K562 (cell line): ENCODE measurements at regions not wholly inside any gene's neighbourhood (a gene's known extent, or its start where the extent isn't known, plus 50 kb on each side); places are given as distances from the start of the nearest gene placed in this dataset.

Experiments
- BACH1 ChIP-seq: fragments of 200-800 bp; sonication (Bioruptor generic); IDR thresholded peaks from 2 replicates; pipeline ENCODE4 v1.6.1; 2016; ENCODE audit warnings: missing genetic modification characterization, missing compliant biosample characterization
- CHD4 ChIP-seq: fragments of 200-600 bp; sonication (generic); IDR thresholded peaks from 3 replicates; pipeline ENCODE4 v1.6.1; 2012; ENCODE audit warnings: low read depth, mild to moderate bottlenecking, mixed read lengths, low read length, inconsistent platforms; ENCODE audit not compliant: insufficient read depth, insufficient replicate concordance, poor library complexity, severe bottlenecking
- EHMT2 ChIP-seq: fragments of 450-650 bp; IDR thresholded peaks from 2 replicates; pipeline ENCODE4 v1.6.1; 2018; ENCODE audit warnings: antibody characterized with exemption
- EZH2 ChIP-seq: IDR thresholded peaks from 2 replicates; pipeline ENCODE4 v1.6.1; 2012; ENCODE audit warnings: low read depth, mild to moderate bottlenecking, inconsistent platforms, low read length, borderline replicate concordance
- ZMIZ1 ChIP-seq, 2 experiments: fragments of 150-350 bp in 1 of 2; IDR thresholded peaks; 2 replicates each; pipeline ENCODE4 v1.6.1; 2012 to 2016; ENCODE audit warnings: low read depth in 2 of 2, low read length in 2 of 2, mild to moderate bottlenecking in 1 of 2, moderate library complexity in 1 of 2
- ZNF316 ChIP-seq: fragments of 450-650 bp; IDR thresholded peaks from 2 replicates; pipeline ENCODE4 v1.6.1; 2016
- TF ChIP-seq, protein P1 (sequence below): IDR thresholded peaks from 2 replicates; pipeline ENCODE4 v1.6.1; 2016; ENCODE audit warnings: missing genetic modification characterization, missing compliant biosample characterization
- TF ChIP-seq, protein P2 (sequence below): fragments of 250-450 bp; sonication (Bioruptor Pico); IDR thresholded peaks from 2 replicates; pipeline ENCODE4 v1.5.0; 2021; ENCODE audit warnings: mild to moderate bottlenecking, moderate library complexity

GRCh38 chr10:23534761-23535160 lies 95.9 kb downstream of the OTUD1 start:
- TF ChIP-seq BACH1 (tag) (no peak), ZMIZ1 (IDR thresholded peaks at IDR 0.05; ENCODE audit: low read depth in 2 of 2, low read length in 2 of 2) (no peak), EZH2 (no peak), EHMT2 (no peak), CHD4 (no peak), ZNF316 (no peak)
- TF ChIP-seq, protein P1, sequence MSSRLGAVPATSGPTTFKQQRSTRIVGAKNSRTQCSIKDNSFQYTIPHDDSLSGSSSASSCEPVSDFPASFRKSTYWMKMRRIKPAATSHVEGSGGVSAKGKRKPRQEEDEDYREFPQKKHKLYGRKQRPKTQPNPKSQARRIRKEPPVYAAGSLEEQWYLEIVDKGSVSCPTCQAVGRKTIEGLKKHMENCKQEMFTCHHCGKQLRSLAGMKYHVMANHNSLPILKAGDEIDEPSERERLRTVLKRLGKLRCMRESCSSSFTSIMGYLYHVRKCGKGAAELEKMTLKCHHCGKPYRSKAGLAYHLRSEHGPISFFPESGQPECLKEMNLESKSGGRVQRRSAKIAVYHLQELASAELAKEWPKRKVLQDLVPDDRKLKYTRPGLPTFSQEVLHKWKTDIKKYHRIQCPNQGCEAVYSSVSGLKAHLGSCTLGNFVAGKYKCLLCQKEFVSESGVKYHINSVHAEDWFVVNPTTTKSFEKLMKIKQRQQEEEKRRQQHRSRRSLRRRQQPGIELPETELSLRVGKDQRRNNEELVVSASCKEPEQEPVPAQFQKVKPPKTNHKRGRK = no peak
- TF ChIP-seq, protein P2, sequence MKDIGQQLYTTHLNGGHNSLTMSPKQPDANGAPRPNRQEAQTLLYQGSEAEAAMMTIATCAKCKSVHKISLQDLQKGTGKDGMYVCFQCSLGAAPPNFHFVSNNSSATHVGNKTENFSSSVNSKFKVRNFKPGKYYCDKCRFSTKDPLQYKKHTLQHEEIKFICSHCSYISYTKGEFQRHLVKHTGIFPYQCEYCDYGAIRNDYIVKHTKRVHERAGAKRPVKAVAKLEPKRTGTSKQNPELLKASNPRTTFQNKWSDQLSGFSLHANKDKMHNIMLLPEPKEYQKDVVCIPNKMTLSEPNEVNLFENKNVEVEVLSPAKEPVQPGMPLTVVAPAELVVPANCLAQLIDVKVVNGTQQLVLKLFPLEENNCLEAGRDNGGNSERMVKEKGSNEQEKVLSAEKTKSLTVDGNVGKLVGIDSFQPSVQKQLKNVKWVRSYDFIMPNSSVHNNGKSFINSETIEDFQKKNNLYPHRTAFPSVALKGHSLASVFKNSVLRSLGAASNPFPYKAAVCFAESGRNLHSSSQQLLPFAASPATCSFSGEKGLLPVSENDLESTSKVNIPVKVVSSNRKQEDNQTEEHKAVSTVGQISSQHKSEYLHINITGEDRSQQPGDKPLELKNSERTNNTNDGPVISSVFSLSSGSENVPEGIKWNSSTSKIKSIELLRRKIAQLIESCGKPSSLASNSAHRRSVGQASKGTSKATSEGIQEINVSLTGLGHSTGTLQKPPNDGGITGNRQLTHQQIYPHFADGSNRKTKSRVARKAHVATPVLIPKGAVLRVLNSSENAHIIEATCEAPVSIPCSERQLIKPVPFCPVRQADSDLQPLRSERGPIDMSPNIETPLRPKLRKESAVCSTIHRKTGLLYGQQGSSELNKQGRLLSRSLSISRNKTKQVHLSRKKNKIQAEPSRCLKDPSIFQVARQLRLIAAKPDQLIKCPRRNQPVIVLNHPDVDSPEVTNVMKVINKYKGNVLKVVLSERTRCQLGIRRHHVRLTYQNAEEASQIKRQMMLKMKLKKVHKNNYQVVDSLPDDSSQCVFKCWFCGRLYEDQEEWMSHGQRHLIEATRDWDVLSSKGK (CRISPR knock-in tag) = no peak
